ENCODE measurements at regions not wholly inside any gene's neighbourhood (a gene's known extent, or its start where the extent isn't known, plus 50 kb on each side); places are given as distances from the start of the nearest gene placed in this dataset.

- intact Hi-C loops (cut with micrococcal nuclease): no loop called here
- Mint-ChIP-seq H3K27ac (no peak overlapping the region), H3K4me1 (ENCODE audit: low read depth) (no peaks in the 10 kb centered on the region), H3K9me3 (no peaks in the 10 kb centered on the region), H3K36me3 (ENCODE audit: low read depth) (no peaks in the 10 kb centered on the region), H3K27me3 (peaks cover 4% of the 10 kb centered on the region), H3K4me3 (no peak overlapping the region)
- ChIA-PET CTCF (interaction anchor here (1.8 kb wide), 1 partner anchor 246 kb away, joined by 4 read pairs; no protein-coding TSS in a partner anchor), POLR2A (interaction anchor here (0.7 kb wide), 1 partner anchor 8 kb away, joined by 3 read pairs; no protein-coding TSS in a partner anchor)
- TF ChIP-seq CTCF (IDR thresholded peaks at IDR 0.05): no peak
- DNase-seq: no peak
- no peak for ATAC-seq
Observed at GRCh38 chr6:56348578-56348977, 101.2 kb upstream of the COL21A1 start.

GRCh38 chr6:56347526-56347925 lies 100.1 kb upstream of the COL21A1 start:
- Mint-ChIP-seq H3K27ac (no peak overlapping the region), H3K36me3 (ENCODE audit: low read depth) (no peaks in the 10 kb centered on the region), H3K9me3 (no peaks in the 10 kb centered on the region), H3K4me3 (no peak overlapping the region), H3K27me3 (peaks cover 4% of the 10 kb centered on the region), H3K4me1 (ENCODE audit: low read depth) (no peaks in the 10 kb centered on the region)
- POLR2A ChIA-PET: no interaction called here
- ATAC-seq (no peak), DNase-seq (no peak)
- intact Hi-C loops (cut with micrococcal nuclease): no loop called here
- CTCF ChIA-PET: interaction anchor here (1.8 kb wide), 1 partner anchor 247 kb away, joined by 4 read pairs; no protein-coding TSS in a partner anchor
- no peak for TF ChIP-seq CTCF (IDR thresholded peaks at IDR 0.05)

GRCh38 chr6:56346958-56347357 lies 99.6 kb upstream of the COL21A1 start:
- TF ChIP-seq CTCF (IDR thresholded peaks at IDR 0.05): no peak

GRCh38 chr6:56345376-56345995 lies 98.1 kb upstream of the COL21A1 start:
- Mint-ChIP-seq H3K27me3 (peaks cover 6% of the 10 kb centered on the region), H3K4me3 (no peak overlapping the region), H3K27ac (no peak overlapping the region), H3K36me3 (ENCODE audit: low read depth) (no peaks in the 10 kb centered on the region), H3K4me1 (ENCODE audit: low read depth) (no peaks in the 10 kb centered on the region), H3K9me3 (no peaks in the 10 kb centered on the region)
- CTCF ChIA-PET: interaction anchor here (1.3 kb wide), 1 partner anchor 248 kb away, joined by 3 read pairs; no protein-coding TSS in a partner anchor
- POLR2A ChIA-PET: no interaction called here
- intact Hi-C loops (cut with micrococcal nuclease): no loop called here
- DNase-seq (no peak), ATAC-seq (no peak)
- TF ChIP-seq CTCF (IDR thresholded peaks at IDR 0.05): no peak

More at GRCh38 chr6:56346958-56347357, 99.6 kb upstream of the COL21A1 start:
- Mint-ChIP-seq H3K36me3 (ENCODE audit: low read depth) (no peaks in the 10 kb centered on the region), H3K4me1 (ENCODE audit: low read depth) (no peaks in the 10 kb centered on the region), H3K9me3 (no peaks in the 10 kb centered on the region), H3K4me3 (no peak overlapping the region), H3K27me3 (peaks cover 4% of the 10 kb centered on the region), H3K27ac (no peak overlapping the region)
- POLR2A ChIA-PET: no interaction called here
- CTCF ChIA-PET: no interaction called here
- intact Hi-C loops (cut with micrococcal nuclease): no loop called here
- ATAC-seq: no peak
- no peak for DNase-seq

- ChIA-PET CTCF (interaction anchor here (0.8 kb wide), 1 partner anchor 29 kb away, joined by 3 read pairs; no protein-coding TSS in a partner anchor), POLR2A (no interaction called here)
- intact Hi-C loops (cut with micrococcal nuclease): no loop called here
- no peak for TF ChIP-seq CTCF (IDR thresholded peaks at IDR 0.05)
- H3K4me1 Mint-ChIP-seq (ENCODE audit: low read depth): no peaks in the 10 kb centered on the region
- no peak overlapping the region for H3K27ac Mint-ChIP-seq
- ATAC-seq (no peak), DNase-seq (no peak)
- peaks cover 6% of the 10 kb centered on the region for H3K27me3 Mint-ChIP-seq
- H3K9me3 Mint-ChIP-seq: no peaks in the 10 kb centered on the region
- H3K4me3 Mint-ChIP-seq: no peak overlapping the region
- no peaks in the 10 kb centered on the region for H3K36me3 Mint-ChIP-seq (ENCODE audit: low read depth)
Observed at GRCh38 chr6:56343295-56343694, 95.9 kb upstream of the COL21A1 start.

Measured in activated CD8-positive, alpha-beta T cell treated with anti-CD3 and anti-CD28 coated beads for 36 hours (primary cell).